ENCODE measurements at regions not wholly inside any gene's neighbourhood (a gene's known extent, or its start where the extent isn't known, plus 50 kb on each side); places are given as distances from the start of the nearest gene placed in this dataset.

- Histone ChIP-seq H3K27me3 (ENCODE audit: control insufficient read depth, insufficient read depth, low read length) (no peaks in the 10 kb centered on the region), H3K36me3 (ENCODE audit: control insufficient read depth, insufficient read depth, low read length) (no peaks in the 10 kb centered on the region), H3K4me3 (ENCODE audit: low read depth, low read length) (no peak overlapping the region)
- no peak for DNase-seq (ENCODE audit: low read depth)
- TF ChIP-seq CTCF (IDR thresholded peaks at IDR 0.05; ENCODE audit: insufficient read depth, low read length, poor library complexity, severe bottlenecking): no peak
Observed at GRCh38 chr7:79612903-79613302, 159.4 kb upstream of the MAGI2 start.

GRCh38 chr7:79612022-79612421 is 158.6 kb upstream of the MAGI2 start:
- no peak for DNase-seq (ENCODE audit: low read depth)
- Histone ChIP-seq H3K4me3 (ENCODE audit: low read depth, low read length) (no peak overlapping the region), H3K36me3 (ENCODE audit: control insufficient read depth, insufficient read depth, low read length) (no peaks in the 10 kb centered on the region), H3K27me3 (ENCODE audit: control insufficient read depth, insufficient read depth, low read length) (no peaks in the 10 kb centered on the region)
- TF ChIP-seq CTCF (IDR thresholded peaks at IDR 0.05; ENCODE audit: insufficient read depth, low read length, poor library complexity, severe bottlenecking): no peak

- H3K4me3 ChIP-seq (ENCODE audit: low read depth, low read length): no peak overlapping the region
- no peak for DNase-seq (ENCODE audit: low read depth)
Observed at GRCh38 chr7:79610748-79611304, 157.4 kb upstream of the MAGI2 start.

GRCh38 chr7:79610313-79610712 is 156.8 kb upstream of the MAGI2 start:
- Histone ChIP-seq H3K27me3 (ENCODE audit: control insufficient read depth, insufficient read depth, low read length) (no peaks in the 10 kb centered on the region), H3K36me3 (ENCODE audit: control insufficient read depth, insufficient read depth, low read length) (no peaks in the 10 kb centered on the region), H3K4me3 (ENCODE audit: low read depth, low read length) (no peak overlapping the region)
- TF ChIP-seq CTCF (IDR thresholded peaks at IDR 0.05; ENCODE audit: insufficient read depth, low read length, poor library complexity, severe bottlenecking): no peak
- DNase-seq (ENCODE audit: low read depth): no peak

More at GRCh38 chr7:79610748-79611304, 157.4 kb upstream of the MAGI2 start:
- Histone ChIP-seq H3K36me3 (ENCODE audit: control insufficient read depth, insufficient read depth, low read length) (no peaks in the 10 kb centered on the region), H3K27me3 (ENCODE audit: control insufficient read depth, insufficient read depth, low read length) (no peaks in the 10 kb centered on the region)
- TF ChIP-seq CTCF (IDR thresholded peaks at IDR 0.05; ENCODE audit: insufficient read depth, low read length, poor library complexity, severe bottlenecking): no peak

GRCh38 chr7:79608005-79608404 is 154.5 kb upstream of the MAGI2 start:
- Histone ChIP-seq H3K4me3 (ENCODE audit: low read depth, low read length) (no peak overlapping the region), H3K36me3 (ENCODE audit: control insufficient read depth, insufficient read depth, low read length) (no peaks in the 10 kb centered on the region), H3K27me3 (ENCODE audit: control insufficient read depth, insufficient read depth, low read length) (no peaks in the 10 kb centered on the region)
- no peak for DNase-seq (ENCODE audit: low read depth)
- no peak for TF ChIP-seq CTCF (IDR thresholded peaks at IDR 0.05; ENCODE audit: insufficient read depth, low read length, poor library complexity, severe bottlenecking)

- no peak overlapping the region for H3K4me3 ChIP-seq (ENCODE audit: low read depth, low read length)
- H3K27me3 ChIP-seq (ENCODE audit: control insufficient read depth, insufficient read depth, low read length): no peaks in the 10 kb centered on the region
- H3K36me3 ChIP-seq (ENCODE audit: control insufficient read depth, insufficient read depth, low read length): no peaks in the 10 kb centered on the region
- DNase-seq (ENCODE audit: low read depth): no peak
- TF ChIP-seq CTCF (IDR thresholded peaks at IDR 0.05; ENCODE audit: insufficient read depth, low read length, poor library complexity, severe bottlenecking): no peak
Observed at GRCh38 chr7:79604841-79605240, 151.4 kb upstream of the MAGI2 start.
